ENCODE measurements at regions not wholly inside any gene's neighbourhood (a gene's known extent, or its start where the extent isn't known, plus 50 kb on each side); places are given as distances from the start of the nearest gene placed in this dataset.
"Not testable (repeated sequence)": the region's sequence is repeated elsewhere in the genome, so short reads cannot be mapped to it uniquely, and the experiment has no call there.

DNA sequence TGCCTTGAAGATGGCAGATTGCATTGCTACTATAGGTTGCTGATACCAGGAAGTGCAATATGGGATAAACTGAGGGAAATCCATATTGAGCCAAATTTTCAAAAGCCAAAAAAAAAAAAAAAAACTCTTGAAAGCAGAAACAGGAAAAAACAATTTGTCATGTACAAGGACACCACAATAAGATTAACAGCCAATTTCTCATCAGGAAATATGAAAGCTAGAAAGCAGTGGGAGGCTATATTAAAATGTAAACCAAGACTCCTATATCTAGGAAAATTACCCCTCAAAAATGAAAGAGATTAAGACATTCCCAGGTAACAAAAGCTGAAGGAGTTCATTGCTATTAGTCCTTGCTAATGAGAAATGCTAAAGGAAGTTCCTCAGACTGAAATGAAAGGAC lies 462.8 kb upstream of the DPH6 start:
- TF ChIP-seq, protein P1, sequence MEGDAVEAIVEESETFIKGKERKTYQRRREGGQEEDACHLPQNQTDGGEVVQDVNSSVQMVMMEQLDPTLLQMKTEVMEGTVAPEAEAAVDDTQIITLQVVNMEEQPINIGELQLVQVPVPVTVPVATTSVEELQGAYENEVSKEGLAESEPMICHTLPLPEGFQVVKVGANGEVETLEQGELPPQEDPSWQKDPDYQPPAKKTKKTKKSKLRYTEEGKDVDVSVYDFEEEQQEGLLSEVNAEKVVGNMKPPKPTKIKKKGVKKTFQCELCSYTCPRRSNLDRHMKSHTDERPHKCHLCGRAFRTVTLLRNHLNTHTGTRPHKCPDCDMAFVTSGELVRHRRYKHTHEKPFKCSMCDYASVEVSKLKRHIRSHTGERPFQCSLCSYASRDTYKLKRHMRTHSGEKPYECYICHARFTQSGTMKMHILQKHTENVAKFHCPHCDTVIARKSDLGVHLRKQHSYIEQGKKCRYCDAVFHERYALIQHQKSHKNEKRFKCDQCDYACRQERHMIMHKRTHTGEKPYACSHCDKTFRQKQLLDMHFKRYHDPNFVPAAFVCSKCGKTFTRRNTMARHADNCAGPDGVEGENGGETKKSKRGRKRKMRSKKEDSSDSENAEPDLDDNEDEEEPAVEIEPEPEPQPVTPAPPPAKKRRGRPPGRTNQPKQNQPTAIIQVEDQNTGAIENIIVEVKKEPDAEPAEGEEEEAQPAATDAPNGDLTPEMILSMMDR (IDR thresholded peaks at IDR 0.05; ENCODE audit: low read depth, low read length, missing control alignments), result no peak
- Histone ChIP-seq H3K36me3 (replicated peaks) (no peaks in the 10 kb centered on the region), H3K27me3 (replicated peaks) (no peaks in the 10 kb centered on the region), H3K27ac (no peak overlapping the region), H3K4me3 (ENCODE audit: low read depth, low read length) (no peak overlapping the region)
- in situ Hi-C loops (cut with HindIII; ENCODE audit: low pct_ligation_motif_present, low sequenced_read_pairs), result no loop called here
- DNase-seq, result no peak

DNA sequence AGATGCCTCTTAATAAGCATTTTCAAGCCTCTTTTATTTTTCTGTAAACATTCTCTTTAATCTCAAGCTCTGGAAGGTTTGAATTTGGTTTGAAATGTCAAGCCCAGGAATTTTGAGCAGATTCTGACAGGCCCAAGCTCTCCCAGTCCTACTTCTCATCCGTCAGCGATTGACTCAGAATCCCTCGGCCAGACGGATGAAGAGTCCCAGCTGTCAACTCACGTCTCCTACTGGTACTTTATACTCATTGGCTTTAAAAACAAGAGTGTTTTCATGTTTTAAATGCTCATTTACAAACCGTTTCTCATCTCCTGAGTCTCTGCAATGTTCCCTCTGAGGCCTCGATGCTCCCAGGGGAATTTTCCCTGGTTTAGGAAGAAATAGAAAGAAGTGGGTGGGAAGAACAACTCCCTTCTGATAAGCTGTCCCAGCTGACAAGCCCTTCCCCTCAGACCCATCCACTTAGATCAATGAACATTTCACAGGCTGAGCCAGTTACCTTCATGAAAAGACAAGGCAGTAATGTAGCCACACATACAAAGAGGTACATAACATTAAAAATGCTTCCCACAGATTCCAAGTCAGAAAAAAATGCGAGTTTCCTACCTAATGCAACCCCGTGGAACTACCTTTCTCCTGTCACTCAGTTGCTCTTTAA lies 478.2 kb upstream of the DPH6 start:
- DNase-seq, result no peak
- TF ChIP-seq, protein P1 (IDR thresholded peaks at IDR 0.05; ENCODE audit: low read depth, low read length, missing control alignments), result no peak
- Histone ChIP-seq H3K36me3 (replicated peaks) (no peaks in the 10 kb centered on the region), H3K4me3 (ENCODE audit: low read depth, low read length) (no peak overlapping the region), H3K27me3 (replicated peaks) (no peaks in the 10 kb centered on the region), H3K27ac (no peak overlapping the region)
- in situ Hi-C loops (cut with HindIII; ENCODE audit: low pct_ligation_motif_present, low sequenced_read_pairs), result no loop called here

DNA sequence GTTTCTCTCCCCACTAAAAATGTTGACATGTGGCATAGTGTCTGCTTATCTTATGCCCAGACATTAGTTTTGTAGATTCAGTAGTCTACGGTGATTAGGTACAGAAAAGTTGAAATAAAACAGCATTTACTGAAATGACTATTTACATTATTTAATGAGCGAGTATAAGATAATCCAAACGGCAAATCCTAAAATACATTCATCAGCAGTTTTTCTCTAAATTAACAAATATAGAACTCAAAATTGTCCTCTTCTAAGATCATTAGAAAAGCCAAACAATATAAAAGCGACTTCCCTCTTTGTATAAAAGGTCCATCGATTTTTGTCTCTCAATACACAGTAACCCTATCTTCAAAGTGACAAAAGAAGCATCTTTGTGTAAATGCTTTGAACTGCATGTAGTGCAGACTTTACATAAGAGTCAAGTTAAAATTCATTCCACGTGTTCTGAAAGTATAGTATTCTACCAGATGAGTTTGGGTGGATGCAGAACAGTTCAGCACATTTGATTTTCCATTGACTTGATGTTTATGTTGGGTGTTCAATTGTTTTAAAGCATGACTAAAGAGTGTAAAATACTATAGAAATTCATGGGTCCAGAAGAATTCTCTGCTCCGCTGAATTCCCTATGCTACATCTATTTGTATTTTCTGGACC lies 480.8 kb upstream of the DPH6 start:
- Histone ChIP-seq H3K27me3 (replicated peaks) (no peaks in the 10 kb centered on the region), H3K4me3 (ENCODE audit: low read depth, low read length) (no peak overlapping the region), H3K36me3 (replicated peaks) (no peaks in the 10 kb centered on the region), H3K27ac (no peak overlapping the region)
- in situ Hi-C loops (cut with HindIII; ENCODE audit: low pct_ligation_motif_present, low sequenced_read_pairs), result no loop called here
- DNase-seq, result no peak
- TF ChIP-seq, protein P1 (IDR thresholded peaks at IDR 0.05; ENCODE audit: low read depth, low read length, missing control alignments), result no peak

DNA sequence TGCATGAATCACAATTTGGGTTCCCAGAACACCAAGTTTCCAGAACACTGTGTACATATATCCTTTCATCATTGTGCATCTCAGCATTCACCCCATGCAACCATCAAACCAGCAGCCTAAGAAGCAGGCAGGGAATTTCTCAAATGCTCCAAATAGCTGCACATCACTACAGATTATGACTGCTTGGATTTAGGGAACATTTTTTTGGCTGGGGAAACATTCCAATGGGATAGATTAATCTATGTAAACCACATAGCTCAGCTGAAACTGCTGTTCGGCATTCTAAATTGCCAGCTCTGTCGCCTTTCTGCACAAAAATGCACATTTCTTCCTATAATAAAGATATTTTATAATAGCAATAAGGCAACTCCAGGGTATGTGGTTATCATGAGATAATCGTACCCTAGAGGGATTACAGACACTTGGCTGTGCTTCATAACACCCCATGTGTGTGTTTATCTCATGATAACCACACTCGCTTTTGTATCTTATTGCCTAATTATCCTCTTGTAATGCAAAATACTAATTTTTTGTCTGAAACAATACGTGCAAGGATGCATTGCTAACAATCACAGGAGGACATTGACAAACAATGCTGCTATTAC lies 483.7 kb upstream of the DPH6 start:
- Histone ChIP-seq H3K4me3 (ENCODE audit: low read depth, low read length) (no peak overlapping the region), H3K27me3 (replicated peaks) (no peaks in the 10 kb centered on the region), H3K36me3 (replicated peaks) (no peaks in the 10 kb centered on the region), H3K27ac (no peak overlapping the region)
- TF ChIP-seq, protein P1 (IDR thresholded peaks at IDR 0.05; ENCODE audit: low read depth, low read length, missing control alignments), result no peak
- in situ Hi-C loops (cut with HindIII; ENCODE audit: low pct_ligation_motif_present, low sequenced_read_pairs), result no loop called here
- DNase-seq, result peak; percentile 52

DNA sequence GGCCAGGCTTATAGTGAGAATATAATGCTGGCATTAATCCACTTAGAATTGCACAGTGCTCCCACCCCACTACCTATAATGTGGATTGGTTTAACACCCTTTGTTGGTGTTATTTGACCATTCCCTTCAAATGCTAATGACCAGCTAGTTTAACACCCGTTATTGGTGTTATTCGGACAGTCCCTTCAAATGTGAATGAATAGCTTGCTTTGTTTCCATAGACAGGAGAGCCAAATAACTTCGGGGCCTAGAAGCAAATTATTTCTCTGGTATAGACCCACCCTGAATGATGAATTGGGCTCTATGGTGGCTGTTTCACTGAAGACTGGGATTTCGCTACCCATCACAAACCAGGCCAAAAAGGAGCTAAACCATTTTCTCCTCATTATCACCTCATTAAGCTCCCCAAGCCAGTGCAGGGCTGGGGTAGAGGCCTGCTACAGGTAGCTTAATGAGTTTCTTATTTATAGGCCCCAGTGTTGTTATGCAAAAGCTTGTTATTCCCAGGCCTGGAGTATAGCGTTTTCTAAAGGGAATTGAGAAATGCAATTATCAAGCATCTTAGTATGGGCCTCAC lies 494.1 kb upstream of the DPH6 start:
- Histone ChIP-seq H3K4me3 (ENCODE audit: low read depth, low read length) (no peak overlapping the region), H3K27me3 (replicated peaks) (no peaks in the 10 kb centered on the region), H3K27ac (no peak overlapping the region), H3K36me3 (replicated peaks) (no peaks in the 10 kb centered on the region)
- TF ChIP-seq, protein P1 (IDR thresholded peaks at IDR 0.05; ENCODE audit: low read depth, low read length, missing control alignments), result no peak
- no peak for DNase-seq
- in situ Hi-C loops (cut with HindIII; ENCODE audit: low pct_ligation_motif_present, low sequenced_read_pairs), result no loop called here

DNA sequence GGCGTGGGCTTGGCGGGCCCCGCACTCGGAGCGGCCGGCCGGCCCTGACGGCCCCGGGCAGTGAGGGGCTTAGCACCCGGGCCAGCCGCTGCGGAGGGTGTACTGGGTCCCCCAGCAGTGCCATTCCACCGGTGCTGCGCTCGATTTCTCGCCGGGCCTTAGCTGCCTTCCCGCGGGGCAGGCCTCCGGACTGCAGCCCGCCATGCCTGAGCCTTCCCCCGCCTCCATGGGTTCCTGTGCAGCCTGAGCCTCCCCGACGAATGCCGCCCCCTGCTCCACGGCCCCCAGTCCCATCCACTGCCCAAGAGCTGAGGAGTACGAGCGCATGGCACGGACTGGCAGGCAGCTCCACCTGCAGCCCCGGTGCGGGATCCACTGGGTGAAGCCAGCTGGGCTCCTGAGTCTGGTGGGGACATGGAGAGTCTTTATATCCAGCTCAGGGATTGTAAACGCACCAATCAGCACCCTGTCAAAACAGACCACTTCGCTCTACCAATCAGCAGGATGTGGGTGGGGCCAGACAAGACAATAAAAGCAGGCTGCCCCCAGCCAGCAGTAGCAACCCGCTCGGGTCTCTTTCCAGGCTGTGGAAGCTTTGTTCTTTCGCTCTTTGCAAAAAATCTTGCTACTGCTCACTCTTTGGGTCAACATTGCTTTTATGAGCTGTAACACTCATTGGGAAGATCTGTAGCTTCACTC lies 501.2 kb upstream of the DPH6 start:
- H3K36me3 ChIP-seq (replicated peaks); H3K27ac ChIP-seq; in situ Hi-C loops (cut with HindIII; ENCODE audit: low pct_ligation_motif_present, low sequenced_read_pairs); H3K4me3 ChIP-seq (ENCODE audit: low read depth, low read length); H3K27me3 ChIP-seq (replicated peaks); DNase-seq: not testable (repeated sequence)

All from brain microvascular endothelial cell (primary cell).